ENCODE measurements at regions not wholly inside any gene's neighbourhood (a gene's known extent, or its start where the extent isn't known, plus 50 kb on each side); places are given as distances from the start of the nearest gene placed in this dataset.
"Not testable (repeated sequence)": the region's sequence is repeated elsewhere in the genome, so short reads cannot be mapped to it uniquely, and the experiment has no call there.

GRCh38 chr2:175872721-175873120 lies 129.3 kb downstream of the LNPK start:
- no peak for DNase-seq

DNA sequence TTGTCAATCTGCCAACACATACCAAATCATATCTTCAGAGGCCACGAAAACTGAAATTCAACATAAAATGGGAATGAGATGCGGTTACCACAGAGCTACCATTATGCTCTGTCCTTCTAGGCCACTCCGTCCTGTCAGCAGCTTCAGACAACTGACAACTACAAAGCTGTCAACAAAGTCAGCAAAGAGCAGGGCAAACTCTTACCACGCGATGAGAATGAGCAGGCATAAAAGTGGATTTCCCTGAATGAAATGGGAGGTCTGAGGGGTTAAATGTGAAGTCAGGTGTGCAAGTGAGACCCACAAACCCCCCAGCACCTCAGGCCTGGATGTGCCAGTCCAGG lies 130.1 kb downstream of the LNPK start:
- no peak for DNase-seq

DNA sequence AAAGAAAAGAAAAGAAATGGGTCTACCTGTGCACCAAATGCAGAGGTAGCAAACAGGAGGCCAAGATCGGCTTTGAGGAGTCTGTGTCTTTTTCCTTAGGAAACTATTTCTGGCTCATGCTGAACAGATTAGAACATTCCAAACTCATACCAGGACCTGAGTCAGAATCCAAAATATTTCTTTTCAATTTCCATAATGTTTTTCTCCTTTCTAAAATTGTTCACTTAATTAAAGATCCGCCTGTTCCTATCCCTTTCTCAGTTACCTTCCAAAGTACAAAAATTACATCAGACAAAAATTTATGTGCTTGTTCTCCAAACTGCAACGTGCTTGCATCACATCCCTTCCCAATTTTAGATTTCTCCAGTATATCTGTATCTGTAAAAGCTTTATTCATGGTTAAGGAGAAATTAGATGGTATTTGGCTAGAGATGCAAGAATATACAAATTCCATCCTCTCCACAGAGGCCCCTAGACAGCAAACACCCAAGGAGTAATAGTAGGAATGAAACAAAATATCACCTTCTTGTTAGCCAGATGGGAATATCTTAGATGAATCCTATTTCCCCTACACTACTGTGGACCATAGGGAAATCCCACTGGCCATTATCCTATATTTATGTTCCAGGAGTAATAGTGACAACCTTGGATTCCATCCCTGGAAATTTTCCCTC lies 130.6 kb downstream of the LNPK start:
- no peak for DNase-seq

DNA sequence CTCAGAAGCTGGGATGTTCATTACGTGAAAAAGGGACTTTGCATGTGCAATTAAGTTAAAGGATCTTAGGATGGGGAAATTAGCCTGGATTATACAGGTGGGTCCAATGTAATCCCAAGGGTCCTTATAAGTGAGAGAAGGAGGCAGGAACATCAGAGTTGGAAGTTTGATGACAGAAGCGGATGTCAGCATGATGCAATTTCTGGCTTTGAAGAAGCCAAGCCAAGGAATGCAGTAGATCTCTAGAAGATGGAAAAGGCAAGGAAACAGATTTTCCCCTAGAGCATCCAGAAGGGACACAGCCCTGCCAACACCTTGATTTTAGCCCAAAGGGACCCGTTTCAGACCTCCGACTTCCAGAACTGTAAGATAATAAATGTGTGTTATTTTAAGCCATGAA lies 136.4 kb downstream of the LNPK start:
- DNase-seq, result no peak

DNA sequence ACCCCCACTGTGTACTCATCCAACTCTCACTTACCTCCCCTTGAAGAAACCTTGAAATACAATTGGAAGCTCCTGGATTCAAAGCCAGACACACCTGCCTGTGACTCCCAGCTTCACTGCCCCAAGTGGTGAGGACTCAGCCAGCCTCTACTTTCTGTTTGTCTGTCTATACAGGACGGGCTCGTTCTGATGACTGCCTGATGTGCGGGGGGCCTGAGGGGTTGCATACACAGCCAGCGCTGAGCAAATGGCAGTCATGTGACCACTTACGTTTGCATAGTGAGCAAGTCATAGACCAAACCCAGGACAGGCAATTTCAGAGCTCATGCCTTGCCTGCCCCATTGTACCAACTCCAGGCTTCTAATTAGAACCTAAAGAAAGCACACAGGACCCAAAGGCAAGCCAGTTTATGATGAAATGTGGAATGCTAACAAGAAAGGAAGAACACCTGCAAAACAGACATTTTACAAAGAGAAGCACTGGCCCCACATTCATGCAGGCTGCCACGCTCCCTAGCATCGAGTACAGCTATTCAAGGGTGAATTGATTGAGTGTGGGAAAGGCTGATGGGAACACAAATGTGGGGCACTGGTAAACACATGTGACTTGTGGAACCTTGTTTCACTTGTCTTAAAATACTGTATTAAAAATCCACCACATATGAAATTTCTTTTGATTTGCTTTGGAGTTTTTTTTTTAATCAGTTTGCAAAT lies 137.8 kb downstream of the LNPK start:
- DNase-seq, result no peak

DNA sequence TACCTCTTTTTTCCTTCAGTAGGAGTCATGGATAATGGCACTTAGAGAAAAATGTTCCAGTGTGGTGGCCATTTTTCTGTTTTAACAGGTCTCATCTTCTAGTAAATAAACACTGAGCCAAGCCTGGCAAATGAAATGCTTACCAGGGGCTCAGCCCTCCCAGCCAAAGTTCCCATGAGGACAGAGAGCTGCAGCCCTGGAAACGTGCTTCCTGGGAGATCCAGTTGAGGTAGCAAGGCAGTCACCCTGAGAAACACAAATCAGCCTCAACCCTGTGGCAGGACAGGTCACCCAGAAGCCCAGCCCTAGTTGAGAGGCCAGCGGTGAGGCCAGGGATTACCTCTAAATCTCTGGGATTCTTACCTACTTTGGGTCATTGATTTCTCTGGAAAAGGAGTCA lies 140.1 kb downstream of the LNPK start:
- no peak for DNase-seq

GRCh38 chr2:175855794-175856453 lies 146.1 kb downstream of the LNPK start:
- no peak for DNase-seq

- no peak for DNase-seq
These were observed 146.8 kb downstream of the LNPK start for GRCh38 chr2:175855236-175855635.

DNA sequence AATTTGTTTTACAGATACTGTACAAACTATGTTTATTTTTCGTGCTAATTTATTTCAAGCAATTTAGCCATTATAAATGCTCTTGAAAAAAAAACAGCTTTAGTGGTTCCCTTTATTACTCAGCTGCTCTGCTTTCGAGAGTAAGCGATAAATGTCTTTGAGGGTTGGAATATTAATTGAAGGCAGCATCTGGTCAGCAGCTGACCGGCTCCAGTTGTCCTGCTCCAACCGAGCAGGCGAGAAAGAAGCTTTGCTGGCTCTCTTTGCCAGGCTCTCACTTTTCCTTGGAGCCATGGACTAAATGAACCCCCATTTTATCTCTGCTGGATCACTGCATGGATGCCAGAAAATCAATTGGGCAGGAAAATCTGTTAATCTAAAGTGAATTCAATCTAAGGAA lies 147.4 kb downstream of the LNPK start:
- DNase-seq, result no peak

- DNase-seq, result no peak
These were observed 147.9 kb downstream of the LNPK start for GRCh38 chr2:175854129-175854528.

GRCh38 chr2:175853616-175853890 lies 148.5 kb downstream of the LNPK start:
- DNase-seq, result no peak

DNA sequence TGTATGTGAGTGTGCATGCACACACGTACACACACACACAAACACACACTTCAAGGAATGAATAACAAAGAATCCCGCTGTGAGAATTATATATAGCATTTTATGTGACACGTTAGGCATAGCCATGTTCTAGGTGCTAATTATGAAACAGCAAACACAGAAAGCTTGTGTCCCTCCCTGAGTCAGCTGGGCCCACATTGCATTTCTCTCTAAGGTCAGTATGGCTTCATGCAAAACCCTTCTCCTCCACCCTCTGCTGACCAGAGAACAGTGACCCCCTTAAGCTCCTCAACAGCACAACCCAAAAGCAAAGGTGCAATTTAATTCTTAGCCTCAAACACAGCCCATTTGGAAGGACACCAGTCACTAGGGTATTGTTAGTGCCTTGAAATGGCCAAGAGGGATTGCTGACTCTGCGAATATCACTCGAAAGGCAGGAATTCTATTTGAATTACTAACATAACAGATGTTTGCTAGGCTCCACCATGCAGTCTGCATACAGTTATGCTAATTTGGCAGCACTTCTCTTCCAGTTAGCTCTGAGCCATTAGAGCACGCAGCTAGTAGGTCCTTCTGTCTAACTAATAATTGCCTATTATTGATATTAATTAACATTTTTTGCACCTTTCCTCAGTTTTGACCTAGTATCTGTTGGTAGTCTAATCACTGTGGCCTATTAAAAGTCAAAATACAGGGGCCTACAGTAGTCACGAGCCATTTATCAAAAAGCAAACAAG lies 149.0 kb downstream of the LNPK start:
- no peak for DNase-seq

DNA sequence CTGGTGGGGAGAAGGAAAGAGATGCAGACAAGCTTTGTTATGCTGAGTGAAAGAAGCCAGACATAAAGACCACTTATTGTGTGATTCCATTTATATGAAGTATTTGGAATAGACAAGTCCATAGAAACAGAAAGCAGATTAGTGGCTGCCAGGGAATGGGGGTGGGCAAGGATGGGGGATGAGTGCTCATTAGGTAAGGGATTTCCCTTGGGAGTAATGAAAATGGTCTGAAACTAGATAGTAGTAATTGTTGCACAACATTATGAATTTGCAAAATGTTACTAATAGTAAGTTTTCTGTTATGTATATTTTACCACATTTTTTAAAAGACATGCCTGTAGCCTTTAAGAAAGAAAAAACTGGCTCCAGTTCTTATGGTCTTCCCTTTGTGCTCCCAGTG lies 154.9 kb downstream of the LNPK start:
- no peak for DNase-seq

GRCh38 chr2:175844169-175844568 lies 157.9 kb downstream of the LNPK start:
- no peak for DNase-seq

DNA sequence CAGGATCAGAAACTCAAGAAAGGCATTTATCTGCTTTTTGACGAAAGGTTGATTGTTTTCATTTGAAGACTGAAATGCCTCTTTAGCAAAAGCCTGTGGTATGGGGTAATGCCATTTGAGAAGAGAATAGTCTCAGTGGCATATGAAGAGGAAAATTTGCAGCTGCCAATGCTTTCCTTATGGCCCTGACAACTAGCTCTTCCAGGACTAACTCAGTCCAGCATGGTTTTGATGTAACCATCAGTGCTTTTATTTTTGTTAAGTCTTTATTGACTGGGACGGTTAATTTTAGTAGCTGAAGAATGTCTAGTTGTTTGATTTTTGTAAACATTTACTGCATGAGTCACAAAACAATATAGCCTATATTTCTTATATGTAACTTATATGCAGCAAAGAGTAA lies 158.4 kb downstream of the LNPK start:
- no peak for DNase-seq

- DNase-seq, result no peak
These were observed 159.1 kb downstream of the LNPK start for GRCh38 chr2:175842996-175843395.

- not testable (repeated sequence) for DNase-seq
These were observed 161.3 kb downstream of the LNPK start for GRCh38 chr2:175840765-175841164.

DNA sequence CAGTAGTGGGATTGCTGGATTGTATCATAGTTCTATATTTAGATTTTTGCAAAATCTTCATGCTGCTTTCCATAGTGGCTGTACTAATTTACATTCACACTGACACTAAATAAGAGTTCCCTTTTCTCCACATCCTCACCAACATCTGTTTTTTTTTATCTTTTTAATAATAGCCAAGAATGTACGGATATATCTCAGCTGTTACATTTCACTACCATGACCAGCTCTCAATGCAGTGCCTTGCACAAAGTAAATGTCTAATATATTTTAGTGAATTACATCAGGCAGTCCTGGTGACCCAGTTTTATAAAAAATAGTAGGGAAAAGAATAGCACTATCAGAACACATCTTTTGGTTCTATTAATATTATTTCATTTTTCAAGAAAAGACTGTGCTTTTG lies 161.8 kb downstream of the LNPK start:
- no peak for DNase-seq

DNA sequence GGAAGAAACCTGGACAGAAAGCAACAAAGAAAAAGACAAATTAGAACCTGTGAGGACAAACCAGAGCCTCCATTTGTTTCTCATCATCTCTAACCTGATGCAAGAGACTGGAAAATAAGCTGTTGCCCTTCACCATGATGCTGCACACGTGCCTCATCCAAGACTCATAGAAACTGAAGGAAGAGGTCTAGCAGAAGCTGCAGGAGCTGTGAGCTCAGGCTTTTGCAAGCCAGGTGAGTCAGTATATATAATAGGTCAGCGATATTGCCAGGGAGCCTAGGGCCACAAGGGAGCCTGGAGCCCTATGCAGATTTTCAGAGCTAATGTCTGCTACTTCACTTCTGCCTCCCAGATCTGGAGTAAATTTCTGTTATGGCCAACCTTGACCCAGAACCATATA lies 163.1 kb downstream of the LNPK start:
- DNase-seq, result no peak

DNA sequence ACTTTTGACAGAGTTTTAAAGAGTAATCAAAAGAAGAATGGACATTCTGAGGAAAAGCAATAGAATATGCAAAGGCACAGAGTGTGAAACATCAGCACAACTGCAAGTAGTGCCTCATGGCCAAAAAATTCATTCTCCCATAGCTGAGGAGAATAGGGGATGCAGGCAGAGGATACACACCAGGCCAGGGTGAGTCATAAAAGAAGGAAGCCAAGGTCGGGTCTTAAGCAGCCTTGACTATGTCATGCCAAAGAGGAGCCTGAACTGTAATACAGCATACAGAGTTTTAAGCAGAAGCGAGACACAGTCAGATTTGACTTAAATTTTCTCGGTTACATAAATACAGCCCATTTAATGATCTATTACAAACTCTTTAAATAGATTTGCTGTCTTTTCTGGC lies 165.0 kb downstream of the LNPK start:
- no peak for DNase-seq

GRCh38 chr2:175836361-175836760 lies 165.7 kb downstream of the LNPK start:
- no peak for DNase-seq

DNA sequence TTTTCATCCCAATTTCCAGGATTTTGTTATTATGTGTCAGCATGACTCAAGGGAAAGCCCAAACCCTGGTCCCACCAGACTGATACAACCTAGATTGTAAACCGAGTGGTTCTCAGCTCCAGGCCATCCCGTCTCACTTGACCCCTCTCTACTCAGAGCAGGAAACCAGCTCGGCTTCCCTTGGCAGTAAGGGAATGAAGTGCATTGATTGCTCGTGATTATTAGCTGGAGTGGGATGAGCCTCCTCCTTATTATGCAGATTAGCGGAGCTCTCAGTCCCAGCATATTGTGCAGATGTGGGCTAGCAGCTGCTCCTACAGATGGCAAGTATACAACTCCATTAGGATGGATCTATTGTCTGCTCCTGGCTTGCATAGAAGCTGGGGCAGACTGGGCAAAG lies 167.6 kb downstream of the LNPK start:
- no peak for DNase-seq

- no peak for DNase-seq
These were observed 169.2 kb downstream of the LNPK start for GRCh38 chr2:175832866-175833265.

DNA sequence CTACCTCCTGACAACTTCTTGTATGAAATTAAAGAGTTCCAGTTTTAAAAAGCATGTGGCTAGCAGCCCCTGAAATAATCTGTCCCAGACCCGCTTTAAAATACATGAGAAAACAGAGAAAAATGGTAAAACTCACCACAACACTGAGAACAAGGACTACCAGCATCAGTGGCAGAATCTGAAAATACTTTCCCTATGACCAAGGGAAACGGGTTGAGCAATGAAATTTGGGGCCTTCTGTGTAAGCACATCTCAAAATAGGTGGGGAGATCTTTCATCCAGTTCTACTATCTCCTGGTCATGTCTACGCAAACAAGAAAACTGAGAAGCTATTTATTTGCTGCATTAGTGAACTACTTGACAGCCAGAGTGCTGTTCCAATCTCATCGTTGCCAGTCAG lies 172.3 kb downstream of the LNPK start:
- DNase-seq, result no peak

All from NCI-H526 treated with DMSO at 0.1 percent for 48 hours (cell line).